DLD1 (cell line): ENCODE measurements at regions not wholly inside any gene's neighbourhood (a gene's known extent, or its start where the extent isn't known, plus 50 kb on each side); places are given as distances from the start of the nearest gene placed in this dataset.
"Not testable (repeated sequence)": the region's sequence is repeated elsewhere in the genome, so short reads cannot be mapped to it uniquely, and the experiment has no call there.

Source experiments
- in situ Hi-C: cut with HindIII; loops from 2 replicates; pipeline ENCODE4 v1.10.0; 2017; ENCODE audit warnings: low sequenced_read_pairs

DNA sequence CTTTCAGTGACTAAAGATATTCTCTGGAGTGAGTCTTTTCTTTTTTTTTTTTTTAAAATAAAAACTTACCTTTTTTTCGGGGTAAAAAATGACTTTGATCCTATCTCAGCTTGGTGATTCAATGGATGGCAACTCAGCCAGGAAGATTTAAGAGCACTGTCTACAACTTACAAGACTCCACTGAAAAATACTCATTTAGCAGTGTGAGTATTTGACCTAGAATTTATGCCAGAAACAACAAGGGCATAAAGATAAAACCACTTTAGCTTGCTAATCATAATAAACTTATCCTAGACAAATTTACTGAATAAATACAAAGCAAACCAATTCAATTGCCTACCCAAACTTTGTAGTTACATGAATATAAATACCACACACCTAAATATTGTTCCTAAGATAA, 446.6 kb downstream of the RPS29 start:
- in situ Hi-C loops, result no loop called here

DNA sequence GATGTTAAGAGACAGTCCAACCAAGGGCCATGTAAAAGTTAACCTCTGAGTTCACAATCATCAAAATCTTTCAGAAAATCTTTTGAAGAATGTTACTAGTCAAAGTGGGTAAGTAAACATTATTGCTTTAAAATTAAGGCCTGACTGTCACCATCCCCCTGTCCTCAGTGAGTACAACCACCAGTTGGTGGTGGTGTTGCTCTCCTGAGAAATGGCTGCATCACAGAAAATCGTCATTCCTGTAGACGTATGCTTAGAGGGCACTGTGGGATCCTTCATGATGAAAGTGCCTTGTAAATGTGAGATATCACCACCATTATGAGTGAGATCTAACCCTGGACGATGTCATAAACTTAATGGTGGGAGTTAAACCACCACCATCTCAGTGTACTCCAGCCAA, 451.2 kb downstream of the RPS29 start:
- in situ Hi-C loops, result no loop called here

DNA sequence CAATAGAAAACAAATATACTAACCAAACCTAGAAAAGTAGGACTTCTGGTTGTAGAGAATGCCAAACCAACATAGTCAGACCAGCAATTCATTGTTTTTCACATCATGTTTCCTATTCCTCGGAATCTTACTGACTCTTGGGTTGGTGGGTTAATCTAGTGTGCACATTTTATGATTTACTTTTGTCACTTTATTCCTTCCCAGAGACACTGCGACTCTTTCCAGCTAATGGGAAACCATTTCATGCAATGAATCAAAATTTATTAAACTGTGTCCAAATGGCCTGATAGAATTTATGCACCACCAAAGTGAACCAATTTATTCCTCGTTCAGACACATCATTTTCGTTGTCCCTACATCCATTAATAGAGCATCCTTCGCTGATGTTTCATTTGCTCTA, 464.9 kb downstream of the RPS29 start:
- in situ Hi-C loops, result no loop called here

DNA sequence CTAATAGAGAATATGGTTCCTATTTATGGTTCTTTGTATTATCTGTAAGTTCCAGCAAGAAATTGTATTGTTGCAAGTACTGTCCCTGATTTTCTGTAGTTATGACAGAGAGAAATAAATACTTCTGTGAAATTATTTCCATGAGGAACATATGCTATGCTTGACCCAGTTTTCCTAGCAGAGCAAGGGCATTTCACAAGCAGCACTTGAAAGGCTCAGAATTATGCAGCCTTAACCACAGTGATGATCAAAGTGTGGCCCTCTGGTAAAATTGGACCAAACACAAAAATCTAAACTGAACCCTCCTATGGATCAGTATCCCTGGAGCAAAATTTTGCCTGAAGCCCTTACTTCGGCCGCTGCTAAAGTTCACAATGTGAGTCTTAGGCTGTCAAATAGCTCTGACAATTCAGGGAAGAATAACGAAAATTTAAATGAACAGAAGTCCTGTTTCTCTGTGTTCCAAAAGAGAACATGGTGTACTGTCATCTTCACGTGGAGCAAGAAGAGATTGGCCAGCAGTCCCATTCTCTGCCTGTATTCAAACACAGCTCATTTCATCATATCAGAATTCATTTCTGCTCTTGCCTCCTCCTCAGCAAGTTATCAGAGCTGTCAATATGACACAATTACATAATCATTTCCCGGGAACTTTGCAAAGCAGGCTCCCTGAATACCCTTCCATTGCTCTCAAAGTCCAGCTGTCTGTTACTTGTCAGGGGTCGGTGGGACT, 471.9 kb downstream of the RPS29 start:
- in situ Hi-C loops, result no loop called here

DNA sequence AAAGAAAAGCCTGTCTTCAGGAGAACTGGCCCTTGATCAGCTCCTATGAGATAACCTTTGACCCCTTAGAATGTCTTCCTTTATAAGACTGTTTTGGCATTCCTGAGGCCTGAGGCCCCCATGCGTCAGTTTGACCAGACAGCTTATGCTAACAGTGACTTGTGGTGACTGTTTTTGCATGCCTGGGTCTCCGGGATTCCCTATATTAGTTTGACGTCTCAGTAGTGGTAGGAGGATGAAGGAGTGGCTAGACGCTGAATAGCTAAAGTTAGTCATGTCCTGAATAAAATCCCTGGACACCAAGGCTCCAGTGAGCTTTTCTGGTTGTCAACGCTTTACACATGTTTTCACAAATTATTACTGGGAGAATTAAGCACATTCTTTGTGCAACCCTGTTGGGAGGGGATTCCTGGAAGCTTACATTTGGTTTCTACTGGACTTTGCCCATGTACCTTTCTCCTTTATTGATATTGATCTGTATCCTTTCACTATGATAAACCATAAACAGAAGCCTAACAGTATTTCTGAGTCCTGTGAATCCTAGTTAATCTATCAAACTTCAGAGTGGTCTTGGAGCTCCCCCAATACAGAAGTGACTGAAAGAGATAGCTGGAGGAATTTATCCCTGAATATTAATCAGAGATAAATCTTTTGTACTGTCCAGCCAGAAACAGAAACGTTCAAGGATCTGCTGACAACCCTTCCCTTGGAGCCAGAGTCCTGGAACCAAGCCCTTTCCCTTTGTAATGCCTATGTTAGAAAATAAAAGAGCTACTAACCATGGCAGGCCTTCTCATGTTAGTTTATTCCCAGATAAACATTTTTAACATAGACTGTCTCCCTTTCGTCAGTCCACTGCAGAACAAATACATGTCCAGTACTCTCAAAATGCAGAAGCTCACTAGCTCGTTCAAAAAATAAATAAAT, 479.2 kb downstream of the RPS29 start:
- in situ Hi-C loops, result no loop called here

DNA sequence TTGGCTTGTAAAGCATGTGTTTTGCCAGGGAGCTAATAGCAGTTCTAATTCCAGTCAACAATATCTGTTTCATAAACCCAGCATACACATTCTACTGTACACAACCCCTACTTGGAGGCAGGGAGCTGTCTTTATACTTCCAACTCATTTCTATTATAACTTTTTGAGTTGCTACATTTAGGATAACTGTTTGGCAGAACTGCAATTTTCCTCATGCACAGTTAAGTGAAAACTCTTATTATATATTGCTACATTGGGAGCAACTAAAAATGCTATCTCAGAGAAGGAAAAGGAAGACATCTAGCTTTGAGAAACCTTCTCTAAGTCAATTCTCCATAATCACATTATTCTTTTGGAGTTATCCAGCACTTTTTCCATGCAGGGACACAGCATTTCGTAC, 480.2 kb downstream of the RPS29 start:
- in situ Hi-C loops, result no loop called here

DNA sequence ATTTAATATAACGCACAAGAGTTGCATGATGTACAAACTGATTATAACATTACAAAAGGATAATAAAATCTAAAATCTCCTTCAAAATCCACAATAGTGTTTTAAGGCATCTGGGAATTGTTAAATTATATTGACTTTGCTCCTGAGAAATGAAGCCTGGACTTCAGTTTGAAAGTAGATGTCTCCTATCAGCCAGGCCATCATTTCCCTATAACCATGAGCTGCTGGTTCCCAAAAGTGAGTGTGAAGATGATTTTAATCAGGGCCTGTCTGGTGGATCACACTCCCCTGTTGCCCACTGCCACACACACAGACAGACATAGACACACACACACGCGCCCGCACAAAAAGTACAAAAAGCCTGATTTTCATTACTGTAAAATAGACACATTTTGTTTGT, 480.7 kb downstream of the RPS29 start:
- in situ Hi-C loops, result no loop called here

DNA sequence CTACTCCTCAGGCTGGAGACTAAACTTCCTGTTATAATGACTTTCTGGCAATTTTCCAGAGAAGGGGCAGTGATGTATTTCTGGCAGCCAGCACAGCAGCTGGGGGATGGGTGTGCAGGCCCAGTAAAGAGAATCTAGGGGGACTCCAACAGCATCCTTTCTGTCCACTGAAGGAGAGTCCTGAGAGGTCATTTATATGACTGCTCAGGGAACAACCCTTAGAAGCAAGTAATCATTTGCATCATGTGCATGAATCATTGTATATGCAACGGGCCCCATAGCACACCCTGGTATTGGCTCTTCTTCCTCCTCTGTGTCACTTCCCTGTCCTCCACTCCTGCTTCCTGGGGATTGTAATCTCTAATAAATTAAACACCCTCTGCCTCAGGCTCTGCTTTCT, 493.8 kb downstream of the RPS29 start:
- in situ Hi-C loops, result no loop called here

DNA sequence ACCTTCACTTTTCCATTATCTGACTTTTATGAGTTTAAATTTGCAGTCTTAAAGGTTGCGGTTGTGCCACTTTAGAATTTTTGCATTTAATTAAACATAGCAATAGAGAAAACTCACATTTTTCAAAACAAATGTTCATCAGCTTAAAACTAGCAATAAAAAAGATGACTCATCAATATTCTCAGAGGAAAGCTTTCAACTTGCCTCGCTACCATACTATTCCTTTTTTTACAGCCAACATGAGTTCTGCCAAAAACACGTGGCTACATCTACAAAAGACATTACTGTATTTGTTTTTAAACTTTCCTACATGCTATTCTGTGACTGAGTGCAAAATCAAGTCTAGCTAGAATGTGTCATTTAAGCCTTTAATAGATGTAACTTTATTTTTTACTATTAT, 497.1 kb downstream of the RPS29 start:
- in situ Hi-C loops, result no loop called here

DNA sequence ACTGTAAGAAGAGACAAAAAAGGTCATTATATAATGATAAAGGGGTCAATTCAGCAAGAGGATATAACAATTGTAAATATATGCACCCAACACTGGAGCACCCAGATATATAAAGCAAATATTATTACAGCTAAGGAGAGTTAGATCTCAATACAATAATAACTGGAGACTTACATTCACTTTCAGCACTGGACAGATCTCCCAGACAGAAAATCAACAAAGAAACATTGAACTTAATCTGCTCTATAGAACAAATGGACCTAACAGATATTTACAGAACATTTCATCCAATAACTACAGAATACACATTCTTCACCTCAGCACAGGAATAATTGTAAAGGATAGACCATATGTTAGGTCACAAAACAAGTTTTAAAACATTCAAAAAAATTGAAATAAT, 512.9 kb downstream of the RPS29 start:
- in situ Hi-C loops, result not testable (repeated sequence)

DNA sequence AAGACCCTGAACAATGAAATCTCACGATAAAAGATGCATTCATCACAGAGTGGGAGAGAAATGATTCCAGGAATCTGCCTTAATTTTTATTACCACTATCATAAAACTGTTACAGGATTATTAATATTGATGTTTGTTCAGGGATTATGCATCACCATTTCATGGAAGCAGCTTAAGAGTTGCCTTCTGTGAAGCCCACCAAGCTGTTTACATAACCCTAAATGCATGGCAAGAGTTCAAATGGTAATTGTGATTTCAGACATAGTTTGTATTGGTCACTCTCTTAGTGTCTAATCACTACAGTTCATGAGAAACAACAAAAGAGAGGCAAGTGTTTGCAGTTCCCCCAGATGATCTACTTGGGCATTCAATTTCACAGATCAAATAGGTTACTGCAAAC, 527.7 kb downstream of the RPS29 start:
- in situ Hi-C loops, result no loop called here

DNA sequence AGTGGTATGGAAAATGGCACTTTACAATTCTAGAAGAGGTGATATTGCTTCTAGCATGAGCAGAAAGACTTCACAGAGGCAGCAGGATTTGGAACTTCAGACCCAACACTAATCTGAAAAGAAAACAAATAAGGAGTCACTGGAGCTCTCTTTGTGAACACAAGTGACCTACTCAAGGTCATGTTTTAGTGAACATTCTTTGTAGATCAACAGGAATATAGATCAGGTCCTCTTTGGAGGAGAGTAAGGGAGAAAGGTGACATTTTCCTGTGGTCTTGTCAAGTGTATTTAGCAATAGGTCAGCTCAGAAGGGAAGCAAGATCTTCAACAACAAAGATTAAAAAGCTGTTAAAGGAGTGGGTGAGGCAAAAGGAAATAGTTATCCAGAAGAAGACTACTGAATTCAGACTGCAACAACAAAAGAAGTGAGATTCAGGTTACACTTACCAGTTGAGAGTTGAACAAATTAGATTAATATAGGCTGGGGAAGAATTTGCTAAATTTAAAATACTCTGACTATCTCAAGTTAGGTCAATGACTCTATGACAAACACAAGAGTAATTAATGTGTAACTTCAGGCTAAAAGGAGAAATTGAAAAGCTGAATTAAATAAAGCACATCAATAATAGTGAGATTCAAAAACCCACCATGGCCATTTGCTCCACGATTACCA, 528.2 kb downstream of the RPS29 start:
- in situ Hi-C loops, result no loop called here

DNA sequence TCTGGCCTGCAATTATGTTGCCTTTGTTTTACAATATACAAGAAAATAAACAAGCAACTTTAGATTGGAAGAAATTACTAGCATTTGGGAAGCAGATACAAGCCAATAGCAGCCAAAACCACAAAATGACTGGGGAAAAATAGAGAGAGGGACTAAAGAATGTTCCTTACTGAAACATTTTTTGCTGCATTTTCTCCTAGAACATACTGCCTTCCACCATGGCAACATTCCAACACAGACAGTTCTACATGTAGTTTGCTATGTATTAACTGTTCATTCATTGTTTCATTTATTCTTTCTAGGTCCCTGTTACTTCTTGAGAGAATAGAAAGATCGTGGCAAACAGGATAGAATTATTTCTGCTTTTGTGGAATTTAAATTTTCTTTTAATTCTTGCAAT, 530.2 kb downstream of the RPS29 start:
- in situ Hi-C loops, result no loop called here

DNA sequence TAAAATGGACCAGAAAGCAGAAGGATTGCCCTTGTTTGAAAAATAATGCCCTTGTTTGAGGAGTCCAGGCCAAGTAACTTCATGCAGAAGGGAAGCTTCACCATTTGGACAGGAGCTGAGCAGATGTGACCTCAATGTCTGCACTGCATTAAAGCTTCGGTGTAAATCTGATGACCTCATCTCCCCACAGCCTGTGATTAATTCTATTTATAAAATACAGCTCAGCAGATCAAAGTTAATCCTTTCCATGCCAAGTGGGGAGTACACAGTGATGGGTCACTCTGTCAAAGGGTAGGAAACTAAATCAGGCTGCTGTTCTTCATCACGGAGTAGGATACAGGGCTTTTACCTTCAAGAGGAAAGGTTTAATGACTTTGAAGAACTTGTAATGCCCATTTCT, 533.7 kb downstream of the RPS29 start:
- in situ Hi-C loops, result no loop called here

DNA sequence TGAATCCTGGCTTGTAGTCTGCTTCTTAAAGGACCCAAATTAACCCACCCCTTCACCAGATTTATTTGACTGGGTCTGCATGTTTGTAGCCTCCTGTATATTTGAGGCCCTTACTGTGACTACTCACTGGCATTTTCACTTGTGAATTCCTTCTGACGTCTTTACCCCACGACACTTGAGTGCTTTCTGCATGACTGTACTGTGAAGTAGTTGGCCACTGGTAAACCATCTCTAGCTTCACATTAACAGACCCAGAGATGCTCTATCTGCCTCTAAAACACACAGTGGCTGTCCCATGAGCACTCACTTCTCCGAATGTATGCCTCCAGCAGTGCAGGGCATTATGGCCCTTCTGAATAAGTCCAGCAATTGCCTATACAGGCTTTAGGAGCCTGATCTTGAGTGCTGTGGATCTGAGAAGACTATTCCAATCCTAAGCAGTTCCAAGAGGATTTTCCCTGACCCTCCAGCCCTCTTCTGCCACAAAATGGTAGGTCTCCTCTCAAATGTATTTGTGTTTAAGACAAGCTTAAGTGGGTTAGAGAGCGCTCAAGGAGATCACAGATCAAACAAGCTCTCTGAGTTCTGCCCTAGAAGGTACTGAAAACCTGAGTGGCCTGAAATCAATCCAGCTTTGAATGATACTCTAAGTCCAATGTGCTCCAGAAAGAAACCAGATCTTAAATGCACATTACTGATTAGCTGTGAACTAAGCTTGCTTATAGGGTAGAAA, 534.7 kb downstream of the RPS29 start:
- in situ Hi-C loops, result no loop called here

DNA sequence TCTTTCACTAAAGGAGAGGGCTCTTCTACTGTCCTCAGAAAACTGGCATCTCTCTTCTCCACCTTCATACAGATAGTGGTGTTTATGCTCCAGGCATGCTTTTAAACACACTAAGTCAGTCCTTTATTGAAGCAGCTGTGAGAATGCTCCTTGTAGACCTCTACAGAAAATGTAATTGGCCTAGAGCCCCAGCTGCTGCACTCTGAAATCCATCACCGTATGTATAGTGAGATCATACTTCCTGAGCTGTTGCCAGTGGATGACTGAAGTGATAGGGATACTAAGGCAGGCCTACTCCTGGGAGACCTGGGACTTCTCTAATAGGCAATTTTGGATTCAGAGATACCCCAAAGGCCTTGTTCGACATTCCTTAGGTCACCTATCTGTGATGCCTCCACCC, 535.4 kb downstream of the RPS29 start:
- in situ Hi-C loops, result no loop called here

DNA sequence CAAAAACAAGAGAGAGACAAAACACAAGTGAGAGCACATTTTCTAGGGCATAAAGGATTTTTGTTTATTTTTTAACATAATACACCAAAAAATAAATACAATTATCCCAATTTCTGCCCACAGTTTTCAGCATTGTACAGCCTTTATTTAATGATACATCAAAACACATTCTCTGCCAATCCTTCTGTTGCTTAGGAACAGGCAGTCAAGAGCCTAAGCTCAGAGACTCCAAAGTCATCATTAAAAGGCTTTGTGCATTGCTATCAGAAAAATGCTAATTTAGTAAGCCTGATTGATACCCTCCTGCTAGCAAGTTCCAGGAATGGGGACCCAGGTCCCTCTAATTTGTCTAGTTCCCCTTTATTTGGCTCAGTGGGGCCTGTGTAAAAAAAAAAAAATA, 536.5 kb downstream of the RPS29 start:
- in situ Hi-C loops, result no loop called here

DNA sequence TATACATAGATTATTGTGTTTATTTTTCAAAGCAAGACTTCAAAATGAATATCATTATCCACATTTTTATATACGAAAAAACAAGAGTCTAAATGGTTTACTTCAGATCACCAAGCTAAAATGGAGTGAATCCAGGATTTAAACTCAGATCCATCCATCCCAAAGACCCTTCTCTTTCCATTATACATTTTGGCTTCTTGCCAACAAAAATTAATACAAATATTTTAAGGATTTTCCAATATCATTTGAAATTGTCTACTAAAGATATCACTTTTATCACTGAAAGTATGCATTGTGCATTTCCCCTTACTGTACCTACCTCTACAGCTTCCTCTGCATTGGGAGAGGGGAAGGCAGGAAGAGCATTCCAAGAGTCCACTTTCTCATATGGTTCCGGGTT, 541.2 kb downstream of the RPS29 start:
- in situ Hi-C loops, result no loop called here

DNA sequence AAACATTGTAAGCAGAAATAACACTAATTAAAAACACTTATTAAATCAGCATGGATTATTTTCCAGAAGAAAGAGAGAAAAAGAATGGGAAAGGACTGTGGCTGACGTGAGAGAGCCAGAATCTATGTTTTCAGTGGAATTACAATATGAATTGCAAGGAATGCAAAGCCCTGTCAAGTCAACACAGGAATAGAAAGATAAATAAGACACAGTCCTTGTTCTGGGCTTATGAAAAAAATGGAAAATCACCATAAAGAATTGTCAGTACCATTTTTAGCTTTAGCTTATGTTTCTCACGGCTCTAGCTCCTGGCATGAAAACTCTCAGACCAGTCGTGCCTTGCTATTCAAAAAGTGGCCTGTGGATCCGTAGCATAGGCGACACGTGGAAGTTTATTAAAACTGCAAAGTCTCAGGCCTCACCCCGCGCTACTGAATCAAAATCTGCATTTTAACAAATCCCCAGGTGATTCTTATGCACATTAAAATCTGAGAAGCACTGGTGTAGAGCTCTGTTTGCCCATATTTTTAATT, 549.1 kb downstream of the RPS29 start:
- in situ Hi-C loops, result no loop called here

DNA sequence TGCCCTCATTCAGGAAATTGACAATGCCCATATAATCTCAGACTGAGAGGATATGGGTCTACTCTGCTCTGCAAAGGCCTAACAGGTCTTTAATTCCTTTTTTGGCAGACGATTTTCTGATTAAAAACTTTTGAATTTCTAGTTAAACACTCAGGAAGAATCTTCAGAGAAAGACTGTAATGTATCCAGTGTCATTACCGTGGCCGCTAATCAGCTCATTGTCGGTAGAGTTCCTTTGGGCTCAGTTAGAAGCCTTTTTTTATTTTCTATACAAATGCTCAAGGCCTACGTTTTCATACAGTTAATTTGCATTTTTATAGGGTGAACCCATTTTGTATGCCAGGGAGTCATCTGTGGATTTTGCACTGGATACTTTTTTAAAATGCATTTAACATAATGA, 549.9 kb downstream of the RPS29 start:
- in situ Hi-C loops, result no loop called here

DNA sequence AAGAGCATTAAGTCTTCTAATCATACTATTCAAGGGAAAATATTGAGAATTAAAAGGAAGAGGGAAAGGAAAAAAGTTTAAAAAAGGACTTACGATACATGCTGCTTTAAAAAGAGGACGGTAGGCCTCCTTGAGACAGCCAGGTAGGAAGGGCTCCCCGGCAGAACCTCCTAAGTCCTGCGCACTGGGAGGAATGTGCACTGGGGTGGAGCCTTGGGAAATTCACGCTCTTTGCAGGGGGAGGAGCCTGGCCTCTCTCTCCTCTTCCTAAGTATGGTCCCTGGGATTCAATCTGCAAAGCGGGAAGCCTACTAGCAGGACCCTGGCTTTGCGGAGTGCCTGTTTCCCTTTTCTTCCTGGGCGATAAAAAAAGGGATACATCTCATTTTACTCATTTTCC, 553.0 kb downstream of the RPS29 start:
- in situ Hi-C loops, result no loop called here
